ENCODE measurements at regions not wholly inside any gene's neighbourhood (a gene's known extent, or its start where the extent isn't known, plus 50 kb on each side); places are given as distances from the start of the nearest gene placed in this dataset.

DNA sequence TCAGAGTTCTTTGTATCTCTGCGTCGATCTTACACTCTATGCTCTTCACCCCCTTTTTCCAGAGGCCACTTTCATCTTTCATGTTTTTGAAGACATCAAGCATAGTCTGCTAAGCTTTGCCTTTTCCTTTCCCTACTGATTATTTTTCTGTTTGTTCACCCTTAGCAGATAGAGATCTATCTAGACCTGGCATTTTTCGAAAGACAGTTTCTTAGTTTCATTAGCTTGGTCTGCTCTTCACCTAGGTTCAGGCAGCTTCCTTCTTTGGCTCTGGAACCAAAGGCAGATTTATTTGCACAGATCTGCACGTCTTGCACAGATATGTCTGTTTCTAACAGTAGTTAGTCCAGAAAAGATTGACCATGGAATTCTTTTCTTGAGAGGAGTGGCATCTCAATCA is 122.7 kb upstream of the HS3ST5 start:
- no peak for DNase-seq (ENCODE audit: low spot score)
- ChIA-PET POLR2A (ENCODE audit: low non-redundant PET) (no interaction called here), CTCF (no interaction called here)
- Histone ChIP-seq H3K27me3 (replicated peaks; ENCODE audit: insufficient read depth, low read depth, low read length, poor library complexity) (no peaks in the 10 kb centered on the region), H3K27ac (ENCODE audit: low read depth, low read length, poor library complexity, severe bottlenecking) (no peak overlapping the region), H3K4me3 (ENCODE audit: low read depth, low read length, poor library complexity, severe bottlenecking) (no peak overlapping the region), H3K4me1 (ENCODE audit: insufficient read depth, low read length, poor library complexity, severe bottlenecking) (no peaks in the 10 kb centered on the region), H3K9me3 (ENCODE audit: low read depth, low read length, poor library complexity, severe bottlenecking) (no peaks in the 10 kb centered on the region), H3K36me3 (ENCODE audit: insufficient read depth, low read length, poor library complexity, severe bottlenecking) (no peaks in the 10 kb centered on the region)
- BruUV-seq (replicated peaks) = no TSS peak
- no peak for TF ChIP-seq EZH2 (IDR thresholded peaks at IDR 0.05; ENCODE audit: borderline replicate concordance, low read depth, low read length, poor library complexity, severe bottlenecking)
- TF ChIP-seq, protein P1, sequence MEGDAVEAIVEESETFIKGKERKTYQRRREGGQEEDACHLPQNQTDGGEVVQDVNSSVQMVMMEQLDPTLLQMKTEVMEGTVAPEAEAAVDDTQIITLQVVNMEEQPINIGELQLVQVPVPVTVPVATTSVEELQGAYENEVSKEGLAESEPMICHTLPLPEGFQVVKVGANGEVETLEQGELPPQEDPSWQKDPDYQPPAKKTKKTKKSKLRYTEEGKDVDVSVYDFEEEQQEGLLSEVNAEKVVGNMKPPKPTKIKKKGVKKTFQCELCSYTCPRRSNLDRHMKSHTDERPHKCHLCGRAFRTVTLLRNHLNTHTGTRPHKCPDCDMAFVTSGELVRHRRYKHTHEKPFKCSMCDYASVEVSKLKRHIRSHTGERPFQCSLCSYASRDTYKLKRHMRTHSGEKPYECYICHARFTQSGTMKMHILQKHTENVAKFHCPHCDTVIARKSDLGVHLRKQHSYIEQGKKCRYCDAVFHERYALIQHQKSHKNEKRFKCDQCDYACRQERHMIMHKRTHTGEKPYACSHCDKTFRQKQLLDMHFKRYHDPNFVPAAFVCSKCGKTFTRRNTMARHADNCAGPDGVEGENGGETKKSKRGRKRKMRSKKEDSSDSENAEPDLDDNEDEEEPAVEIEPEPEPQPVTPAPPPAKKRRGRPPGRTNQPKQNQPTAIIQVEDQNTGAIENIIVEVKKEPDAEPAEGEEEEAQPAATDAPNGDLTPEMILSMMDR (conservative IDR thresholded peaks at IDR 0.05; ENCODE audit: low read depth, low read length) = no peak
- intact Hi-C loops (cut with micrococcal nuclease; ENCODE audit: unreplicated experiment) = no loop called here

- BruUV-seq (replicated peaks) = no TSS peak
- ChIA-PET POLR2A (ENCODE audit: low non-redundant PET) (no interaction called here), CTCF (no interaction called here)
Measured at GRCh38 chr6:114453737-114454276, 111.0 kb upstream of the HS3ST5 start.

DNA sequence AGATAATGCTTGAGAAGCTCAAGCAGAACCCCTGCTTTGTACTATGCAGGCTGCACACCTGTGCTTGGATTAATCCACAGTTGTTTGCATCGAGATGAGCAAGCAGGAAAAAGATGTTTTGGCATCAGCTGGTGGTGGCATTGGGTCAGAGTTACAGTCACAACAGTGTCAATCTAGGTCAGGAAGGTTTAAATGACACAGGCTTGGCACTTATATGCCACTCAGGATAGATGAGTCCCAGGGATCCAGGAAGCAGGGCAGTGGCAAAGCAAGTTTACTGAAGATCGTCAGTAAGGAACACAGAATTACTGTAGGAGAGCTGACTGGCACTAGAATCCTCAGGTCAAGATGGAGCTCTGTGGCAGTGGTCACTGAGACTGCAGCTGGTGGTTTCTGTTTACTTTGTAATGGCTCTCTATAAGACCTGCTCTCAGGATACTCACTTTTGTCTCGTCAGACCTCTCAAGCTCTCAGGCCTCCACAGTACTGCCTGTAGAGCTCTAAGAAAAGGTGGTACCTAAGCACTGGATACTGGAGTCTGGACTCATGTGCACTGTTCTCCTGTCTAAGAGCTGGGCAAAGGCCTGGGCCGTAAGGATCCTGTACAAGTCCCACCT is 110.1 kb upstream of the HS3ST5 start:
- no peak overlapping the region for H3K27ac ChIP-seq (ENCODE audit: low read depth, low read length, poor library complexity, severe bottlenecking)
- H3K36me3 ChIP-seq (ENCODE audit: insufficient read depth, low read length, poor library complexity, severe bottlenecking) = no peaks in the 10 kb centered on the region
- no TSS peak for BruUV-seq (replicated peaks)
- no peaks in the 10 kb centered on the region for H3K27me3 ChIP-seq (replicated peaks; ENCODE audit: insufficient read depth, low read depth, low read length, poor library complexity)
- intact Hi-C loops (cut with micrococcal nuclease; ENCODE audit: unreplicated experiment) = no loop called here
- H3K4me3 ChIP-seq (ENCODE audit: low read depth, low read length, poor library complexity, severe bottlenecking) = no peak overlapping the region
- no peaks in the 10 kb centered on the region for H3K4me1 ChIP-seq (ENCODE audit: insufficient read depth, low read length, poor library complexity, severe bottlenecking)
- no peaks in the 10 kb centered on the region for H3K9me3 ChIP-seq (ENCODE audit: low read depth, low read length, poor library complexity, severe bottlenecking)
- POLR2A ChIA-PET (ENCODE audit: low non-redundant PET) = no interaction called here
- CTCF ChIA-PET = no interaction called here
- no peak for TF ChIP-seq EZH2 (IDR thresholded peaks at IDR 0.05; ENCODE audit: borderline replicate concordance, low read depth, low read length, poor library complexity, severe bottlenecking)
- TF ChIP-seq, protein P1 (conservative IDR thresholded peaks at IDR 0.05; ENCODE audit: low read depth, low read length) = no peak
- no peak for DNase-seq (ENCODE audit: low spot score)

More at GRCh38 chr6:114453737-114454276, 111.0 kb upstream of the HS3ST5 start:
- DNase-seq (ENCODE audit: low spot score) = no peak
- no peaks in the 10 kb centered on the region for H3K27me3 ChIP-seq (replicated peaks; ENCODE audit: insufficient read depth, low read depth, low read length, poor library complexity)
- intact Hi-C loops (cut with micrococcal nuclease; ENCODE audit: unreplicated experiment) = no loop called here
- no peaks in the 10 kb centered on the region for H3K9me3 ChIP-seq (ENCODE audit: low read depth, low read length, poor library complexity, severe bottlenecking)
- H3K4me3 ChIP-seq (ENCODE audit: low read depth, low read length, poor library complexity, severe bottlenecking) = no peak overlapping the region
- no peak for TF ChIP-seq EZH2 (IDR thresholded peaks at IDR 0.05; ENCODE audit: borderline replicate concordance, low read depth, low read length, poor library complexity, severe bottlenecking)
- TF ChIP-seq, protein P1 (conservative IDR thresholded peaks at IDR 0.05; ENCODE audit: low read depth, low read length) = no peak
- no peaks in the 10 kb centered on the region for H3K4me1 ChIP-seq (ENCODE audit: insufficient read depth, low read length, poor library complexity, severe bottlenecking)
- no peaks in the 10 kb centered on the region for H3K36me3 ChIP-seq (ENCODE audit: insufficient read depth, low read length, poor library complexity, severe bottlenecking)
- no peak overlapping the region for H3K27ac ChIP-seq (ENCODE audit: low read depth, low read length, poor library complexity, severe bottlenecking)

Measured in A673 (cell line).